ENCODE measurements at regions not wholly inside any gene's neighbourhood (a gene's known extent, or its start where the extent isn't known, plus 50 kb on each side); places are given as distances from the start of the nearest gene placed in this dataset.

DNA sequence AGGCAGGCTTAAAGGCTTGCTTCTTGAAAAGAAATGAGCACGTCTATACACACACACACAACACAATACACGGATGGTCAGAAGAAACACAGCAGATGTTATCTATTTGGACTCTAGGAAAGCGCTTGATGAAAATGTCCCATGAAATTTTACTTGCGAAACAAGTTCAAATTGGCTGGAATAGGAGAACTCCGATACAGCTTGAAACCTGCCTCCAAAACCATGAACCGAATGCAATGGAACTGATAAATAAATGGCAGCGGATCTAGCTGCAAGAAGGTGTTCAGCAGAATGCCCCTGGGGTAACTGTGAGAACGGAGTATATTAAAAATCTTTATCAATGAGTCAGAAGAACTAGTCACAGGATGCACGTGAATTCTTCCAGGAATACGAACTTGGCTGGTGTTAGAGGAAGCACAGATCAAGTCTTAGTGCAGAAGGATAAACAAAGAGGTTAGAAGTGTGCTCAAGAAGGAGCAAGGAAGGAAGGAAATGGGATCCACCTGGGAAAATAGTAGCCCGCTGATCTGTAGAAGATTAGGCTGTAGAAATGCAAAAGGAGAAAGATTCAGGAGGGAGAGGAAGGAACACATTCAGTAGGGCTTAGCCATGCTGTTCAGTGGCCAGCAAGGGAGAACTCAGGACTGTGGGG is 142.0 kb upstream of the PRKCQ start:
- TF ChIP-seq NFIC (IDR thresholded peaks at IDR 0.05) (0 out of 2 replicates have a peak, but pooled peaks have one; percentile 7), TAF1 (IDR thresholded peaks at IDR 0.05; ENCODE audit: low read depth) (no peak)

DNA sequence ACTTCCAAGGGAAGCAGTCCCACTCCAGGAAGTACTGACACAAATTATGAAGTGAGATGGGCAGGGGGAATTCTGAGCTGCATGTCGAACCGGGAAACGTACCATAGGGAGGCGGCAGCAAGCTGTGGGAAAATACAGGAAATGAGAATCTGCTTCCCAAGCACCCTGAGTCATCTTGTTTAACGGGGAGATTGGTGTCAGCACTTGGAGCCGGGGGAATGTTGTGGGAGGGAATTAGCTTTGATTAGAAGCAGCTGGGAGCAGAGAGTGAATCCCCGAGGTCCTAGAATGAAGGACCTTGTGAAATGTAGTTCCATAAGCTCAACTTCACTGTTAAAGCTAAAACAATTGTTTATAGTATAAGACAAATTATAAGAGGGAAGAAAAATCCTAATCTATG is 141.4 kb upstream of the PRKCQ start:
- TF ChIP-seq RAD21 (IDR thresholded peaks at IDR 0.05; ENCODE audit: low read depth) (peak; percentile 24; the same call in 1 of the 2 replicates), CREB1 (IDR thresholded peaks at IDR 0.05; ENCODE audit: low read depth) (no peak)
- TF ChIP-seq, protein P1, sequence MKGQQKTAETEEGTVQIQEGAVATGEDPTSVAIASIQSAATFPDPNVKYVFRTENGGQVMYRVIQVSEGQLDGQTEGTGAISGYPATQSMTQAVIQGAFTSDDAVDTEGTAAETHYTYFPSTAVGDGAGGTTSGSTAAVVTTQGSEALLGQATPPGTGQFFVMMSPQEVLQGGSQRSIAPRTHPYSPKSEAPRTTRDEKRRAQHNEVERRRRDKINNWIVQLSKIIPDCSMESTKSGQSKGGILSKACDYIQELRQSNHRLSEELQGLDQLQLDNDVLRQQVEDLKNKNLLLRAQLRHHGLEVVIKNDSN (IDR thresholded peaks at IDR 0.05), result no peak

DNA sequence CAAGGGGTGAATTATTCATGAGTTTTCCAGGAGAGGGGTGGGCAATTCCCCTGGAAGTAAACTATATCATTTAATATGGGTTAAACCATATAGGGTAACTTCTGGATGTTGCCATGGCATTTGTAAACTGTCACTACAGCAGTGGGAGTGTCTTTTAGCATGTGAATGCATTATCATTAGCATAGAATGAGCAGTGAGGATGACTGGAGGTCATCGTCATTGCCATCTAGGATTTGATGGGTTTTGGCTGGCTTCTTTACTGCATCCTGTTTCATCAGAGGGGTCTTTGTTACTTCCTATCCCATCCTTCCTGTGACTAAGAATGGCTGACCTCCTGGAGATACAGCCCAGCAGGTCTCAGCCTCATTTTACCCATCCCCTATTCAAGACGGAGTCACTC is 139.5 kb upstream of the PRKCQ start:
- TF ChIP-seq YY1 (IDR thresholded peaks at IDR 0.05; ENCODE audit: low read depth) (no peak), TCF12 (IDR thresholded peaks at IDR 0.05; ENCODE audit: low read depth) (no peak), RAD21 (IDR thresholded peaks at IDR 0.05; ENCODE audit: low read depth) (no peak), TAF1 (IDR thresholded peaks at IDR 0.05; ENCODE audit: low read depth) (no peak), EP300 (IDR thresholded peaks at IDR 0.05; ENCODE audit: borderline replicate concordance) (no peak), CEBPB (IDR thresholded peaks at IDR 0.05) (no peak), FOXM1 (IDR thresholded peaks at IDR 0.05; ENCODE audit: borderline replicate concordance, low read depth) (no peak), EGR1 (IDR thresholded peaks at IDR 0.05) (no peak), ZBTB7A (IDR thresholded peaks at IDR 0.05; ENCODE audit: low read depth) (no peak), NFIC (IDR thresholded peaks at IDR 0.05) (no peak), TEAD4 (IDR thresholded peaks at IDR 0.05) (no peak), CREB1 (IDR thresholded peaks at IDR 0.05; ENCODE audit: low read depth) (no peak)
- TF ChIP-seq, protein P1 (IDR thresholded peaks at IDR 0.05), result no peak
- TF ChIP-seq, protein P2, sequence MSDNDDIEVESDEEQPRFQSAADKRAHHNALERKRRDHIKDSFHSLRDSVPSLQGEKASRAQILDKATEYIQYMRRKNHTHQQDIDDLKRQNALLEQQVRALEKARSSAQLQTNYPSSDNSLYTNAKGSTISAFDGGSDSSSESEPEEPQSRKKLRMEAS (IDR thresholded peaks at IDR 0.05), result no peak
- TF ChIP-seq, protein P3, sequence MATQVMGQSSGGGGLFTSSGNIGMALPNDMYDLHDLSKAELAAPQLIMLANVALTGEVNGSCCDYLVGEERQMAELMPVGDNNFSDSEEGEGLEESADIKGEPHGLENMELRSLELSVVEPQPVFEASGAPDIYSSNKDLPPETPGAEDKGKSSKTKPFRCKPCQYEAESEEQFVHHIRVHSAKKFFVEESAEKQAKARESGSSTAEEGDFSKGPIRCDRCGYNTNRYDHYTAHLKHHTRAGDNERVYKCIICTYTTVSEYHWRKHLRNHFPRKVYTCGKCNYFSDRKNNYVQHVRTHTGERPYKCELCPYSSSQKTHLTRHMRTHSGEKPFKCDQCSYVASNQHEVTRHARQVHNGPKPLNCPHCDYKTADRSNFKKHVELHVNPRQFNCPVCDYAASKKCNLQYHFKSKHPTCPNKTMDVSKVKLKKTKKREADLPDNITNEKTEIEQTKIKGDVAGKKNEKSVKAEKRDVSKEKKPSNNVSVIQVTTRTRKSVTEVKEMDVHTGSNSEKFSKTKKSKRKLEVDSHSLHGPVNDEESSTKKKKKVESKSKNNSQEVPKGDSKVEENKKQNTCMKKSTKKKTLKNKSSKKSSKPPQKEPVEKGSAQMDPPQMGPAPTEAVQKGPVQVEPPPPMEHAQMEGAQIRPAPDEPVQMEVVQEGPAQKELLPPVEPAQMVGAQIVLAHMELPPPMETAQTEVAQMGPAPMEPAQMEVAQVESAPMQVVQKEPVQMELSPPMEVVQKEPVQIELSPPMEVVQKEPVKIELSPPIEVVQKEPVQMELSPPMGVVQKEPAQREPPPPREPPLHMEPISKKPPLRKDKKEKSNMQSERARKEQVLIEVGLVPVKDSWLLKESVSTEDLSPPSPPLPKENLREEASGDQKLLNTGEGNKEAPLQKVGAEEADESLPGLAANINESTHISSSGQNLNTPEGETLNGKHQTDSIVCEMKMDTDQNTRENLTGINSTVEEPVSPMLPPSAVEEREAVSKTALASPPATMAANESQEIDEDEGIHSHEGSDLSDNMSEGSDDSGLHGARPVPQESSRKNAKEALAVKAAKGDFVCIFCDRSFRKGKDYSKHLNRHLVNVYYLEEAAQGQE (IDR thresholded peaks at IDR 0.05; ENCODE audit: low read depth), result no peak

DNA sequence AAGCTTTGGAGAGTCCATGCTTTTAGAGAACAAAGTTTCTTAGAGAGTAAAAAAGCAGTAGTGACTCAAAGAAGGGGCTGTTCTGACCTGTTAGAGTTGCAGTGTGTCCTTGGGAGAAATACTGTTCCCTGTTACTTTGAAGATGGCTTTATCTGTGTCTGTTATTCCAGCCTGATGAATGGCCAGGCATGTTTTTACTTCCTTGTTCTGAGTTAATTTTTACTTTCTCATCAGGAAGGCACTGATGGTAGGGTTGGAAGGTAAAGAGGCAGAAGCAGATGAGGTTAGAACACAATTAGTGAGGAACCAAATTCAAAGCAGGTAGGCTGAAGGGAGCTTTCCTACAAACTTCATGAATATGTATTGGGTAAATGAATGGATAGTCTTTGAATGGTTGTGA is 138.5 kb upstream of the PRKCQ start:
- TF ChIP-seq CEBPB (IDR thresholded peaks at IDR 0.05) (no peak), TEAD4 (IDR thresholded peaks at IDR 0.05) (no peak), EP300 (IDR thresholded peaks at IDR 0.05; ENCODE audit: borderline replicate concordance) (no peak), ZBTB7A (IDR thresholded peaks at IDR 0.05; ENCODE audit: low read depth) (no peak), NFIC (IDR thresholded peaks at IDR 0.05) (no peak), FOXM1 (IDR thresholded peaks at IDR 0.05; ENCODE audit: borderline replicate concordance, low read depth) (no peak), CREB1 (IDR thresholded peaks at IDR 0.05; ENCODE audit: low read depth) (no peak), TAF1 (IDR thresholded peaks at IDR 0.05; ENCODE audit: low read depth) (no peak), RAD21 (IDR thresholded peaks at IDR 0.05; ENCODE audit: low read depth) (no peak), YY1 (IDR thresholded peaks at IDR 0.05; ENCODE audit: low read depth) (no peak), EGR1 (IDR thresholded peaks at IDR 0.05) (no peak)
- TF ChIP-seq, protein P1 (IDR thresholded peaks at IDR 0.05), result no peak
- TF ChIP-seq, protein P3 (IDR thresholded peaks at IDR 0.05; ENCODE audit: low read depth), result no peak
- TF ChIP-seq, protein P2 (IDR thresholded peaks at IDR 0.05), result no peak

DNA sequence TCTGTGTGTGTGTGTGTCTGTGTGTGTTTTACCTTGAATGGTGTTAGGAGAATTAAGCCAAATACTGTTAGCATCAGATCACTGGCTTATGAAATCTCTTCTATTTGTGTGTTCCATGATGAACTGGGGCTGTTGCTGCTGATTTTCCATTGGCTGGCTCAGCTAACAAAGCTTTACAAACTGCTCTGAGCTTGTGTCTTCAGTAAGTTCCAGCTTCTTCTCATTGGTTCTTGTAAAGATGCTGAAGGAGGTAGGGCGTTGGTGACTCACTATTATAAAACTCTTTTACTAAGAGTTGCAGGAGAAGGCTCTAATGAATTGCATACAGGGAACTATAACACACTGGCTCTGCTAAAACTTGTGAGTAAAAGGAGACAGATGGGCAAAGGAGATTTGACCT is 136.4 kb upstream of the PRKCQ start:
- TF ChIP-seq, protein P3 (IDR thresholded peaks at IDR 0.05; ENCODE audit: low read depth), result no peak
- no peak for TF ChIP-seq EGR1 (IDR thresholded peaks at IDR 0.05)
- no peak for TF ChIP-seq RAD21 (IDR thresholded peaks at IDR 0.05; ENCODE audit: low read depth)
- TF ChIP-seq, protein P1 (IDR thresholded peaks at IDR 0.05), result no peak
- no peak for TF ChIP-seq ZBTB7A (IDR thresholded peaks at IDR 0.05; ENCODE audit: low read depth)
- TF ChIP-seq TAF1 (IDR thresholded peaks at IDR 0.05; ENCODE audit: low read depth), result no peak
- TF ChIP-seq TEAD4 (IDR thresholded peaks at IDR 0.05), result no peak
- no peak for TF ChIP-seq NFIC (IDR thresholded peaks at IDR 0.05)
- no peak for TF ChIP-seq TCF12 (IDR thresholded peaks at IDR 0.05; ENCODE audit: low read depth)
- TF ChIP-seq CREB1 (IDR thresholded peaks at IDR 0.05; ENCODE audit: low read depth), result no peak

Measured in Ishikawa (cell line).